Left colon (tissue), 2 donors: ENCODE measurements at regions not wholly inside any gene's neighbourhood (a gene's known extent, or its start where the extent isn't known, plus 50 kb on each side); places are given as distances from the start of the nearest gene placed in this dataset.
"Not testable (repeated sequence)": the region's sequence is repeated elsewhere in the genome, so short reads cannot be mapped to it uniquely, and the experiment has no call there.

ENCODE experiments used
- ATAC-seq: fragments of 200-7000 bp; cut with Tn5 transposase; one replicate; pipeline ENCODE4 v1.9.1; 2020; ENCODE audit warnings: mild to moderate bottlenecking, moderate library complexity
- DNase-seq, 2 donors: peaks; one replicate each; pipeline ENCODE4 v3.0.0-alpha.2; 2020
- intact Hi-C, 2 donors: fragments of 100-400 bp; cut with DNase I in 1 of 2; cut with micrococcal nuclease in 1 of 2; formaldehyde crosslinking; loops; one replicate each; pipeline versions ENCODE4 v1.11.2 to v1.14.0; 2022; cut with DNase I, micrococcal nuclease
- donor health status: DM: no; HTN: no; CAD: no.
- donor health status: DM: yes; HTN: yes; CAD: no.

- DNase-seq, intact Hi-C loops, ATAC-seq: not testable (repeated sequence)
Measured at GRCh38 chr6:73990609-73991238, 294.7 kb downstream of the CD109 start.

- intact Hi-C loops, result no loop called here
- DNase-seq, result no peak
- no peak for ATAC-seq
Measured at GRCh38 chr6:73989428-73989827, 293.4 kb downstream of the CD109 start.

GRCh38 chr6:73985891-73986290 is 289.9 kb downstream of the CD109 start:
- ATAC-seq (no peak), DNase-seq (no peak)
- intact Hi-C loops, result no loop called here

GRCh38 chr6:73984571-73985210 is 288.7 kb downstream of the CD109 start:
- intact Hi-C loops, result no loop called here
- DNase-seq (no peak), ATAC-seq (no peak)

GRCh38 chr6:73983367-73983766 is 287.4 kb downstream of the CD109 start:
- no peak for ATAC-seq
- intact Hi-C loops, result no loop called here
- DNase-seq, result no peak

GRCh38 chr6:73980096-73980495 is 284.1 kb downstream of the CD109 start:
- no peak for ATAC-seq
- intact Hi-C loops, result no loop called here
- no peak for DNase-seq

- intact Hi-C loops, result no loop called here
- no peak for ATAC-seq
- DNase-seq, result no peak
Measured at GRCh38 chr6:73978330-73978729, 282.3 kb downstream of the CD109 start.

- intact Hi-C loops, result loop anchor here in 1 of 2 donors (5.0 kb wide), 1 partner anchor 1230 kb away; no protein-coding TSS in a partner anchor
- not testable (repeated sequence) for DNase-seq, ATAC-seq
Measured at GRCh38 chr6:73972518-73972917, 276.5 kb downstream of the CD109 start.

- no peak for ATAC-seq
- DNase-seq, result no peak
- intact Hi-C loops, result loop anchor here in 1 of 2 donors (5.0 kb wide), 1 partner anchor 1232 kb away; no protein-coding TSS in a partner anchor
Measured at GRCh38 chr6:73969971-73970970, 274.3 kb downstream of the CD109 start.

- no peak for ATAC-seq
- no peak for DNase-seq
- intact Hi-C loops, result no loop called here
Measured at GRCh38 chr6:73968221-73968757, 272.3 kb downstream of the CD109 start.

- intact Hi-C loops, result no loop called here
- ATAC-seq, result no peak
- no peak for DNase-seq
Measured at GRCh38 chr6:73965539-73966029, 269.6 kb downstream of the CD109 start.

- DNase-seq (no peak), ATAC-seq (no peak)
- intact Hi-C loops, result no loop called here
Measured at GRCh38 chr6:73964241-73964854, 268.3 kb downstream of the CD109 start.

GRCh38 chr6:73962884-73963283 is 266.9 kb downstream of the CD109 start:
- intact Hi-C loops, result no loop called here
- ATAC-seq, result no peak
- no peak for DNase-seq

- DNase-seq (no peak), ATAC-seq (no peak)
- intact Hi-C loops, result no loop called here
Measured at GRCh38 chr6:73956305-73956704, 260.3 kb downstream of the CD109 start.

- ATAC-seq (no peak), DNase-seq (no peak)
- intact Hi-C loops, result no loop called here
Measured at GRCh38 chr6:73955800-73956199, 259.8 kb downstream of the CD109 start.

- DNase-seq (no peak), ATAC-seq (no peak)
- intact Hi-C loops, result no loop called here
Measured at GRCh38 chr6:73954881-73955280, 258.9 kb downstream of the CD109 start.

GRCh38 chr6:73951183-73951582 is 255.2 kb downstream of the CD109 start:
- intact Hi-C loops, result no loop called here
- DNase-seq (no peak), ATAC-seq (no peak)

- intact Hi-C loops, result no loop called here
- no peak for DNase-seq
- no peak for ATAC-seq
Measured at GRCh38 chr6:73943930-73944652, 248.1 kb downstream of the CD109 start.
